Hepatocyte (in vitro differentiated cells): ENCODE measurements at regions not wholly inside any gene's neighbourhood (a gene's known extent, or its start where the extent isn't known, plus 50 kb on each side); places are given as distances from the start of the nearest gene placed in this dataset.

ENCODE experiments used
- DNase-seq: peaks from one replicate; pipeline ENCODE4 v3.0.0-alpha.2; 2016; ENCODE audit warnings: low spot score
- H2AFZ ChIP-seq: fragments of 200-600 bp; sonication (generic); 2 replicates; pipeline ENCODE4 v1.6.0; 2016; ENCODE audit warnings: antibody characterized with exemption, mild to moderate bottlenecking
- H3K27ac ChIP-seq: fragments of 200-600 bp; sonication (generic); 2 replicates; pipeline ENCODE4 v1.5.1; 2016; ENCODE audit warnings: mild to moderate bottlenecking
- H3K27me3 ChIP-seq: fragments of 200-600 bp; sonication (generic); 2 replicates; pipeline ENCODE4 v1.6.1; 2016
- H3K36me3 ChIP-seq: fragments of 200-600 bp; sonication (generic); replicated peaks from 2 replicates; pipeline ENCODE4 v1.5.1; 2016; ENCODE audit warnings: low read depth; ENCODE audit not compliant: insufficient read depth
- H3K4me1 ChIP-seq: fragments of 200-600 bp; sonication (generic); 2 replicates; pipeline ENCODE4 v1.5.1; 2016; ENCODE audit warnings: mild to moderate bottlenecking, moderate library complexity; ENCODE audit not compliant: insufficient read depth
- H3K4me2 ChIP-seq: fragments of 200-600 bp; sonication (generic); 2 replicates; pipeline ENCODE4 v1.6.0; 2016
- H3K4me3 ChIP-seq: fragments of 200-600 bp; sonication (generic); 2 replicates; pipeline ENCODE4 v1.5.1; 2016; ENCODE audit warnings: mild to moderate bottlenecking
- H3K79me2 ChIP-seq: fragments of 200-600 bp; sonication (generic); 2 replicates; pipeline ENCODE4 v1.6.0; 2017; ENCODE audit warnings: mild to moderate bottlenecking
- H3K9me2 ChIP-seq: fragments of 200-600 bp; sonication (generic); replicated peaks from 2 replicates; pipeline ENCODE4 v1.6.0; 2017; ENCODE audit warnings: mild to moderate bottlenecking; ENCODE audit not compliant: insufficient read depth
- H3K9me3 ChIP-seq: fragments of 200-600 bp; sonication (generic); 2 replicates; pipeline ENCODE4 v1.5.1; 2016; ENCODE audit warnings: low read depth, mild to moderate bottlenecking
- H4K20me1 ChIP-seq: fragments of 200-600 bp; sonication (generic); 2 replicates; pipeline ENCODE4 v1.6.0; 2016; ENCODE audit warnings: mild to moderate bottlenecking; ENCODE audit not compliant: insufficient read depth, poor library complexity, severe bottlenecking
- EZH2 ChIP-seq: fragments of 200-600 bp; sonication (generic); IDR thresholded peaks from 2 replicates; pipeline ENCODE4 v1.6.1; 2016; ENCODE audit warnings: antibody characterized with exemption, mild to moderate bottlenecking, borderline replicate concordance
- EZH2phosphoT487 ChIP-seq: fragments of 200-600 bp; sonication (generic); IDR thresholded peaks from one replicate; pipeline ENCODE4 v1.6.1; 2018; ENCODE audit warnings: antibody characterized with exemption, mild to moderate bottlenecking, low read depth, moderate library complexity; ENCODE audit not compliant: unreplicated experiment, severe bottlenecking
- WGBS: methylation state at CpG from one replicate; pipeline ENCODE4 v1.1.6; 2016; ENCODE audit warnings: low lambda C conversion rate; ENCODE audit errors: missing lambda C conversion rate; 5-methylcytosine and 5-hydroxymethylcytosine counted together
- TF ChIP-seq, protein P1 (sequence below): fragments of 200-600 bp; sonication (generic); IDR thresholded peaks from 2 replicates; pipeline ENCODE4 v1.5.1; 2016; ENCODE audit warnings: antibody characterized with exemption, mild to moderate bottlenecking; ENCODE audit not compliant: poor library complexity

DNA sequence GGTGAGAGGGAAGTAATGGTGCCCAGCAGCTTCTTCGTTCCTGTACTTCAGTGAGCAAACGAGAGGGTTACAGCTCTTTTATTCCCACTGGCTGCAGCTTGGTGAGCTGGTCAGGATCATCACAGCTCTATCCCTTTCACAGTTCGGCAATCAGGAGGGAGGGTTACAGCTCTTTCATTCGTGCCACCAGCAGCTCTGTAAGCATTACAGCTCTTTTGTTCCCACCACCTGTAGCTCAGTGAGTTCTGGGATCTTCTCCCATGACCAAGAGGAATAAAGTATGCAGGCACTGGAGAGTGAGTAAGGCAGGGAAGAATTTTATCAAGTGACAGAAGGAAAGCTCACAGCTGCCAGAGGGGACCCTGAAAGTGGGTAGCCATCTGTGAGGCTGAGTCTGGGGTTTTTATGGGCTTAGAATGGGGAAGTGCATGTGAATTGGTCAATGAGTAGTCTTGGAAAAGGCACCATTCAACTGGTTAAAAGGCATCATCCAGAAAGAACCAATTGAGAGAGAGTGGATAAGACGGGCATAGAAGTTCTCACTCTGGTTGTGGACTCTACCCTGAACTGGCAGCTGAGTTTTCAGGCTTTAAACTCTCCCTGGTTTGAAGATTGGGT, 123.7 kb downstream of the COX18 start:
- no peak overlapping the region for H3K4me2 ChIP-seq
- no peak overlapping the region for H3K27ac ChIP-seq
- no peaks in the 10 kb centered on the region for H3K79me2 ChIP-seq
- 73% methylated on average over 5 of the region's 5 CpGs for WGBS
- H2AFZ ChIP-seq: no peak overlapping the region
- H4K20me1 ChIP-seq: no peaks in the 10 kb centered on the region
- H3K27me3 ChIP-seq: no peaks in the 10 kb centered on the region
- no peak for DNase-seq
- no peaks in the 10 kb centered on the region for H3K4me1 ChIP-seq
- TF ChIP-seq EZH2phosphoT487 (no peak), EZH2 (no peak)
- TF ChIP-seq, protein P1, sequence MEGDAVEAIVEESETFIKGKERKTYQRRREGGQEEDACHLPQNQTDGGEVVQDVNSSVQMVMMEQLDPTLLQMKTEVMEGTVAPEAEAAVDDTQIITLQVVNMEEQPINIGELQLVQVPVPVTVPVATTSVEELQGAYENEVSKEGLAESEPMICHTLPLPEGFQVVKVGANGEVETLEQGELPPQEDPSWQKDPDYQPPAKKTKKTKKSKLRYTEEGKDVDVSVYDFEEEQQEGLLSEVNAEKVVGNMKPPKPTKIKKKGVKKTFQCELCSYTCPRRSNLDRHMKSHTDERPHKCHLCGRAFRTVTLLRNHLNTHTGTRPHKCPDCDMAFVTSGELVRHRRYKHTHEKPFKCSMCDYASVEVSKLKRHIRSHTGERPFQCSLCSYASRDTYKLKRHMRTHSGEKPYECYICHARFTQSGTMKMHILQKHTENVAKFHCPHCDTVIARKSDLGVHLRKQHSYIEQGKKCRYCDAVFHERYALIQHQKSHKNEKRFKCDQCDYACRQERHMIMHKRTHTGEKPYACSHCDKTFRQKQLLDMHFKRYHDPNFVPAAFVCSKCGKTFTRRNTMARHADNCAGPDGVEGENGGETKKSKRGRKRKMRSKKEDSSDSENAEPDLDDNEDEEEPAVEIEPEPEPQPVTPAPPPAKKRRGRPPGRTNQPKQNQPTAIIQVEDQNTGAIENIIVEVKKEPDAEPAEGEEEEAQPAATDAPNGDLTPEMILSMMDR: no peak
- H3K36me3 ChIP-seq: no peaks in the 10 kb centered on the region
- no peaks in the 10 kb centered on the region for H3K9me2 ChIP-seq
- no peaks in the 10 kb centered on the region for H3K9me3 ChIP-seq
- H3K4me3 ChIP-seq: no peak overlapping the region

DNA sequence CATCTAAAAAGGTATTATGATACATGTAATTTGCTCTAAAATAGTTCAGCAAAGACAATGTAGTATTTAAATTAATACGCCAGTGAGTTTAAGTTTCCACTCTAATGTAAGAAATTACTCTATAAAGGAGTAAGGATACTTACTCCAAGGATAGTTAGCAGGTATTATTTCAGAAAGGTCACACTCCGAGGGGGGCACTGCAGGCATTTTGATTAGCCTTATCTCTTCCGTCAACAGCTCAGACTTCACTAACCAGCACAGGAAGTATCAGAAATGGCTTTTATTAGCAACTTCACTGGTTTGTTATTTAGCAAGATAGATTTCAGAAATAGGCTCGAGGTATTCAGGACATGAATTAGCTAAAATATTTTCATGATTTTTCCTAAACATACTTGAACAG, 127.0 kb downstream of the COX18 start:
- no peak overlapping the region for H3K4me2 ChIP-seq
- no peaks in the 10 kb centered on the region for H3K27me3 ChIP-seq
- no peaks in the 10 kb centered on the region for H3K36me3 ChIP-seq
- no peak overlapping the region for H3K27ac ChIP-seq
- no peak overlapping the region for H3K4me3 ChIP-seq
- H3K9me3 ChIP-seq: no peaks in the 10 kb centered on the region
- TF ChIP-seq EZH2: no peak
- TF ChIP-seq EZH2phosphoT487: no peak
- TF ChIP-seq, protein P1: no peak
- no peaks in the 10 kb centered on the region for H3K4me1 ChIP-seq
- no peak overlapping the region for H2AFZ ChIP-seq
- 52% methylated on average over 4 of the region's 4 CpGs for WGBS
- H3K79me2 ChIP-seq: no peaks in the 10 kb centered on the region
- H4K20me1 ChIP-seq: no peaks in the 10 kb centered on the region
- no peaks in the 10 kb centered on the region for H3K9me2 ChIP-seq
- DNase-seq: no peak

DNA sequence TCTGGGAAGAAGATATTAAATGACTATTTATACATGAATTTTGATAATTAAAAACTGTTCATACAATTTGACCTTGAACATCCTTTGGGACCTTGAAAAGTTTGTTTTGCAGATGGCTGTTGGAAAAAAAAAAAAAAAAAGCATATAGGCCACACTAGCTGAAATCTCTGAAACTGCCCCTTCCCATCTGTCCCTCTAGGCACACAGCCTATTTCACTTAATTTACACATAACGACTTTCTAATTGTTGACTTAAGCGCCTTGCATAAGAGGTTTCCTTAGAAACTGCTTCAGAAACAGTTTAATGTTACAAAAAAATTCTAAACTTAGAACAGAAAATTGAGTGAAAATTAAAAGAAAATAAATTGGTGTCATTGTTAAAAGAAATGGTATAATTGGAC, 131.0 kb downstream of the COX18 start:
- H2AFZ ChIP-seq: no peak overlapping the region
- H4K20me1 ChIP-seq: no peaks in the 10 kb centered on the region
- H3K4me3 ChIP-seq: no peak overlapping the region
- no peaks in the 10 kb centered on the region for H3K79me2 ChIP-seq
- H3K27me3 ChIP-seq: no peaks in the 10 kb centered on the region
- no peaks in the 10 kb centered on the region for H3K9me3 ChIP-seq
- H3K27ac ChIP-seq: no peak overlapping the region
- peaks cover 13% of the 10 kb centered on the region for H3K4me1 ChIP-seq
- no peaks in the 10 kb centered on the region for H3K36me3 ChIP-seq
- 71% methylated on average over 2 of the region's 2 CpGs for WGBS
- no peak for DNase-seq
- no peaks in the 10 kb centered on the region for H3K9me2 ChIP-seq
- H3K4me2 ChIP-seq: no peak overlapping the region
- no peak for TF ChIP-seq EZH2

DNA sequence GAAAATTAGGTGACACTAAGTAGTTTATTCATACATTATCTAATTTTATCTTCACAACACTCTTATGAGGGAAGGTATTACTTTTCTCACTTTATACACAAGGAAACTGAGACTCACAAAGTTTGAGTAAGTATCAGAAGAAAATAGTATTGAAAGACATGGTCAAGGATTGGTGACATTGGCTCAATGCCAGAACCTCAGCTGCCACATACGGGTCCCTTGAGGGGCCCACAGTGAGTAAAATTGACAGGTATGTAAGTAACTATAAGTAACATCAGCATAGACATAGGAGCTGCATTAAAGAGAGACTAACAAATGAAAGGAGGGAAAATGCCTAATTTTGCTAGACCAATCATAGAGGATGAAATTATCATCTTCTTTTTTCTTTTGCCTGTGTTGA, 134.1 kb downstream of the COX18 start:
- Histone ChIP-seq H4K20me1 (no peaks in the 10 kb centered on the region), H3K36me3 (no peaks in the 10 kb centered on the region), H3K4me2 (no peak overlapping the region), H3K27me3 (no peaks in the 10 kb centered on the region), H3K4me3 (no peak overlapping the region), H3K9me3 (no peaks in the 10 kb centered on the region), H2AFZ (no peak overlapping the region), H3K27ac (no peak overlapping the region), H3K4me1 (peaks cover 13% of the 10 kb centered on the region), H3K79me2 (no peaks in the 10 kb centered on the region), H3K9me2 (no peaks in the 10 kb centered on the region)
- 63% methylated on average over 1 of the region's 1 CpG for WGBS
- no peak for DNase-seq
- no peak for TF ChIP-seq EZH2phosphoT487
- no peak for TF ChIP-seq EZH2
- TF ChIP-seq, protein P1: no peak
